Anterior cingulate cortex (tissue), 58 donors: ENCODE measurements at regions not wholly inside any gene's neighbourhood (a gene's known extent, or its start where the extent isn't known, plus 50 kb on each side); places are given as distances from the start of the nearest gene placed in this dataset.

Experiments used
- DNase-seq, 58 donors: peaks; one replicate each; lab custom pipeline; 2025; lab: John Stamatoyannopoulos, UW

DNA sequence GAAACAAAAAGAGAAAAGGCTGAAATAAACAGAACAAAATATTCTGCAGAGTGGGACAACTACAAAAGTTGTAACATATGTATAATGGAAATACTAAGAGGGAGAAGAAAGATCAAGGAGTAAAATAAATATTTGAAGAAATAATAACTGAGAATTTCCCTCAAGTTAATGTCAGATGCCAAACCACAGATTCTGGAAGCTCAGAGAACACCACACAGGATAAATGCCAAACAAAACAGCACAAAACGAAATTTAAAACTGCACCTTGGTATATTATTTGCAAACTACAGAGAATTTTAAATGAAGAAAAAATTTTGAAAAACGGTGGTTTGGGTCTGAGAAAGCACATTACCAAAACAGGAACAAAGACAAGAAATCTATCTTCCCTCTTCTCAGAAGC lies 1588.9 kb upstream of the TMEFF2 start:
- DNase-seq: no peak

DNA sequence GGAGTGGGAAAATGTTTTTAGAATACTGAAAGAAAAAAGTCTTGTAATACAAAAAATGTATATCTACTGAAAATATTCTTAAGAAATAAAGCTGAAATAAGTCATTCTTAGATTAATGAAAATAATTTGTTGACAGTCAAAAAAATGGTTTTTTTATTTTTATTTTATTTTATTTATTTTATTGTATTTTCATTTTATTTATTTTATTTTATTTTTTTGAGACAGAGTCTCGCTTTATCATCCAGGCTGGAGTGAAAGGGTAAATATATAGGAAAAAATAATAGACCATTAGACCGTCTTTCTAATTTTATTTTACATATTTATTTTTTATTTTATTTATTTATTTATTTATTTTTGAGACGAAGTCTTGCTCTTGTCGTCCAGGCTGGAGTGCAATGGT lies 1583.6 kb upstream of the TMEFF2 start:
- no peak for DNase-seq

DNA sequence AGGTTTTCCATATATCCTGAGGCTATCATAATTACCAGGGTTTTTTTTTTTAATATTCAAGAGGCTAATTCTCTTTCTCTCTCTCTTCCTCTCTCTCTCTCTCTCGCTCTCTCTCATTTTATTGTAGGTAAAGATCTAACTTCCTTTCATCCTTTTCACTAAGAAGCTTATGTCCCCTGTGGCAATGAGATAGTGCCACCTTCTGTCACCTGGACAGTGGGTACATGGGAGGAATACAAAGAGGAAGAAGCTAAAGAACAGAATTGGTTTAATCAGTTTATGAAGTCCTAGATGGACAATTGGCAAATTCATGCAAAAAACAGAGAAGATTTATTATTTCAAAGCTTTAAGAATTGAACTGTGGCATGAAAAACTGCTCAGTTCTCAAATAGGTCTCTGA lies 1582.3 kb upstream of the TMEFF2 start:
- DNase-seq: no peak

DNA sequence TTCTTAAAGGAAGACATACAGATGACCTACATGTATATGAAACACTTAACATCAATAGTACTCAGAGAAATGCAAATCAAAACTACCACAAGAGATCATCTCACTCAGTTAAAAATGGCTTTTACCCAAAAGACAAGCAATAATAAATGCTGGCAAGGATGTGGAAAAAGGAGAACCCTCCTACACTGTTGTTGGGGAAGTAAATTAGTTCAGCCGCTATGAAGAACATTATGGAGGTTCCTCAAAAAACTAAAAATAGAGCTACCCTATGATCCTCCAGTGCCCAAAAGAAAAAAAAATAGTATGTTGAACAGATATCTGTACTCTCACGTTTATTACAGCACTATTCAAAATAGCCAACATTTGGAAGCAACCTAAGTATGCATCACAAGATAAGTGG lies 1579.4 kb upstream of the TMEFF2 start:
- no peak for DNase-seq

DNA sequence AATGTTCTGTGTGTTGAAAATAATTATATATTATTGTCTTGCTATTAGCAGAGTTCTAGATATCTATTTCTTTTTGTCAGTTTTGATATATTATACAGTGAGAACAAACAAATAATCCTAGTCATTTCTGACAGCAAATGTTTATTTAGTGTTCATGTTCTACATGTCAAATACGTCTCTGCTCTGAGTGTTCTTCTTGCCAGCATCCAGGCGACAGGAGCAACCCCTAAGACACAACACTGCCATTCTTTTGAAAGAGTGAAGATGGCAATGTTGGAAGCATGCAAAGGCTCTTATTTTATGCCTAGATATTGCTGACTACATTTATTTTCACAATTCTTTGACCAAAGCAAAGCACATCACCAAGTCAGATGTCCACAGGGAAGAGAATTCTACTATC lies 1556.6 kb upstream of the TMEFF2 start:
- no peak for DNase-seq

DNA sequence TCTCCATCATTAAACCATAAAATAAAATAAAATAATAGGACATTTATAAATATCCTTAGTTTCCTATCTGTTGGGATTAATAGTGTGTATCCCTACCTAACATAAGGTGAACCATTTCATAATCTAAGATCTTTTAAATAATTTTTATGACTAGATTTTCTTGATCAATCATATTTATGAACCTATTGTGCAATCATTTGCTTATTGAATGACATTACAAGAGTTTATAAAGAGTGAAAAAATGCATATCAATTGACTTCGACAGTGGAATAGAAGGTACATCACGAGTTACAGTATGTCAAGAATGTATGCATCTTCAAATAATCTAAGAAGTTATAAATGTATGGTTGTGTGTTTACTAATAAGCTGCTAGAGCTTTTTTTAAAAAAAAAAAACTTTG lies 1554.8 kb upstream of the TMEFF2 start:
- no peak for DNase-seq

DNA sequence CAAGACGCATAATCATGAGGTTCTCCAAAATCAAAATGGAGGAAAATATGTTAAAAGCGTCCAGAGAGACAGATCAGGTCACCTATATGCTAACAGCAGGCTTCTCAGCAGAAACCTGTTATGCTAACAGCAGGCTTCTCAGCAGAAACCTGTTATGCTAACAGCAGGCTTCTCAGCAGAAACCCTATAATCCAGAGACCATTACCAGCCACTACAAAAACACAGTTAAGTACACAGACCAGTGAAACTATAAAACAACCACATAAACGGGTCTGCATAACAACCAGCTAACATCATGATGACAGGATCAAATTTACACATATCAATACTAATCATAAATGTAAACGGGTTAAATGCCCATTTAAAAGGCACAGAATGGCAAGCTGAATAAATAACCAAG lies 1548.4 kb upstream of the TMEFF2 start:
- no peak for DNase-seq

DNA sequence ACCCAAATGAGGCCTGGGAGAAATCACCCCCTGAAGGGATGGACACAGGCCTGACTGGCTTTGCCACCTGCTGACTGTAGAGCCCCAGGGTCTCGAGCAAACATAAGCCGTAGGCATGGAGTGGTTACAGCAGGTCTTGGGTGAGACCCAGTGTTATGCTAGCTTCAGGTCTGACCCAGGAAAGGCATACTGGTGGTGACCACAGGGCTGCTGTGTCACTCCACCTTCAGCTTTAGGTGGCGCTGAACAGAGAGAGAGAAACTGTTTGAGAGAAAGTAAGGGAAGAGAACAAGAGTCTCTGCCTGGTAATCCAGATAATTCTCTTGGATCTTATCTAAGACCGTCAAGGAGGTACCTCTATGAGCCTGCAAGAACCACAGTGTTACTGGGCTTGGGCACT lies 1544.2 kb upstream of the TMEFF2 start:
- DNase-seq: no peak

DNA sequence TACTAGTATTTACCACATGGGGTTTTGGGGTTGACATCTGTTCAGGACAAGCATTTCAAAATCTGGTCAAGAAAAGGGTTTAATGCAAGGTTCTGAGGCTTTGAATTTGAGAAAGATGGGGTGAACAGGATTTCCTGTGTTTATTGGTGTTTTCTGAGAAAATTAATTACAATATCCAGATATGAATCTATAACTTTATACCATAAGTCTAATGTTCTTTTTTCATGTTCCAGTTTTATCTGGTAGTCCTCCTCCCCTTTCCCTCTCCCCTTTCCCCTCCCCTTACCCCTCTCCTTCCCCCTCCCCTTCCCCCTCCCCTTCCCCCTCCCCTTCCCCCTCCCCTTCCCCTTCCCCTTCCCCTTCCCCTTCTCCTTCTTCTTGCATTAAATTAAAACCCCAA lies 1518.2 kb upstream of the TMEFF2 start:
- DNase-seq: no peak

DNA sequence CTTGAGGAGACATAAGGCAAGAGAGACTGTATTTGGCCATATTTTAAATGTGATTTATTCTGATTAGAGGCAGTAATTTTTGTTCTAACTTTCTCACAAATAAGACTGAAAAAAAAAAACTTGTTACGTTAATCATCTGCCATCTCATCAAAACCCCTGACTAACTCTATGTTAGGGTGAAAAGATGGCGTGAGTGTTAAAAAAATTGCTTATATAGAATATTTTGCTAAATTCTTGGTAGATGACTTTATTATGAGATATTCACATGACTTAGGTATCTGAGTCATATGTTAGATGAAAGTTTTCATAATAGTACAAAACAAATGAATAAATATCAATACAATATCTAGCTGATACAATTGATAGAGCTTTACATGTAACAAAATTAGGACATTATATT lies 1508.7 kb upstream of the TMEFF2 start:
- no peak for DNase-seq

DNA sequence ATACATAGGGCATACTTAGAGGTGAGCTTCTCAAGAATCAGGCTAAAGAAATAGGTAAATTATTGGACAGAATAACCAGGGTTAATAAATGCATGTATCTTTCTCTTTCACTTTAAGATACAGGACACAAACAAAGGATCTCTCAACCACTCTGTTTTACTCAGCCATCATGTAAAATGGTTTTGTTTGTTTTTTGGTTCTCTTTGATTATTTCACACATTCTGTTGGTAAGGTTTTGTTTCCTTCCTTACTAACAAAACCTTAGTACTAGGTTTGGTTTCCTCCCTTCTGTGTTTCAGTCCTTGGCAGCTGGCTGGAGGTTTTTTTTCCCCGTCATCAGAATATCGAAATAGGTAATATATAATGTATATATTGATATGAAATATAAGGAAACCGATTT lies 1506.8 kb upstream of the TMEFF2 start:
- no peak for DNase-seq

DNA sequence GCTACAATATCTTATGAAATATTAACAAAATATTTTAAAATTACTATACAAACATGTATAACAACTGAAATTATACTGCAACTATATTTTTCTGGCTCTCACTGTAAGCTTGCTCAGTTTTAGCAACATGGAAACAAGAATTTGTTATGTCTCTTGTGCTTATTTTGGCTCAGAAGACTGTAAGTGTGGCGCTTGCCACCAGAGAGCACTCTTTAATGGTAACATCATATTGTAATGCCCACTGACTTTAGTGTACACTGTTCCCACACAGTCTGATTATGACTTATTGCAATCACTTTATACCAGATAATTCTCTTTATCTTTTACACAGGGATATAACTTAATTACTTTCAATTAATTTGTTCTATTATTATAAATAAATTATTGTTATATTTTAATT lies 1500.6 kb upstream of the TMEFF2 start:
- peak in 1 of 58 donors; percentile 1 for DNase-seq

DNA sequence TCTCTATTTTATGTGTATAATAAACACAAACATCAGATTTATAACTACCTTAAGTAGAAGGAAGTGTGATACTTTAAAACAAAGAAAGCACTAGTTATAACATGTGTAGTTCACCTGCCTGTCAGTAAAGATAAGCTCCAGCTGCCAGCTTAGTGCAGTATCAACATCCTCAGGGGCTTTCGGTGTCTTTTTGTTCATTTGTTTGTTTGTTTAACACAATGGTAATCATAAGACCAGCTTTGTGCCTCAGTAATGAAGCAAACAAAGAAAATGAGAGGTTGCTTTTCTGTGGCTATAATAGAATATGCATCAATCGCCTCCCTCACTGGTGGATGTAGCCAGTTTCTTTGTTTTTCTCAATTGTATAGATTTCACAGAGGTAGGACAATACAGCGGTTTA lies 1499.0 kb upstream of the TMEFF2 start:
- DNase-seq: no peak

DNA sequence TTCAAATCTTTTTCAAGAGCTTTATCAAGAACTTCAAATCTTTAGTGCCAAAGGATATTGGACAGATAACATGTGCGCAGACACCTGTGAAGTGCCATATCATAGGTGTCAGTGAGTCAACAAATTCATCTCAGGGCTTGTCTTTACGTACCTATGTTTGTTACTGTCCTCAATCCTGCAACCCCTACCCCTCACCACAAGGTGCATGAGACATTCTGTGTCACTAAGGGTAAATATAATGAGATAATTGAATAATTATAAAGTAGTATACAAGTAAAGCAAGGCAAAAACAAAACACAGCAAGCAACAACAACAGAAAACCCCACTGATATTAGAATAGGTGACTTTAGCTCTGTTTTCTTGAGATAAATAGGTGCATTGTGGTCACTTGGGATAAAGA lies 1495.8 kb upstream of the TMEFF2 start:
- DNase-seq: no peak

DNA sequence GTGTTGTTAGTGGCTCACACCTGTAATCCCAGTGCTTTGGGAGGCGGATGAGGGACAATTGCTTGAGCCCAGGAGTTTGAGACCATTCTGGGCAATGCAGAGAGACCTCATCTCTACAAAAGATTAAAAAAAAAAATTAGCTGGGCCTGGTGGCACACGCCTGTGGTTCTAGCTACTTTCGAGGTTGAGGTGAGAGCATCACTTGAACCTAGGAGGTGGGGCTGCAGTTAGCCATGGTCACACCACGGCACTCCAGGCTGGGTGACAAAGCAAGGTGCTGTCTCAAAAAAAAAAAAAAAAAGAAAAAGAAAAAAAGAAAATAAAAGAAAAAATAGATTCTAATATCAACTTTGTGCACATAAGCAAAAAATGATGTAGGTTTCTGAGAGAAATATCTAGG lies 1492.5 kb upstream of the TMEFF2 start:
- DNase-seq: no peak

DNA sequence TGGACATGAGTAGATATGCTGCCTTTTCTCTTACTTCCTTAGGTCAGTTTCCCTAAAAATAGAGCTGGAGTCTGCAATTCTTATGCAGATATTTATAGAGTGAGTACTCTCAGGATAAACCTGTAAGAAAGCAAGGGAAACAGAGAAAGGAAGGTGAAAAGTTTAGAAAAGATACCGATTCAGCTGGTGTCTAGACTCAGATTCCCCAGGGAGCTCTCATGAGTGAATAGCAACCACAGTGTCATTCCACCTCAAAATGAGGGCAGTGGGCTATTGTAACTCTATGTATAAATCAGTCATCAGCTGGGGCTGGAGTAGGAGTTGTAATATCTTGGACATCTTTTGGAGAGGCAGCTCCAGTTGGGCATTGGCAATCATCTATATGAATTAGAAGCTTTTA lies 1485.1 kb upstream of the TMEFF2 start:
- no peak for DNase-seq

DNA sequence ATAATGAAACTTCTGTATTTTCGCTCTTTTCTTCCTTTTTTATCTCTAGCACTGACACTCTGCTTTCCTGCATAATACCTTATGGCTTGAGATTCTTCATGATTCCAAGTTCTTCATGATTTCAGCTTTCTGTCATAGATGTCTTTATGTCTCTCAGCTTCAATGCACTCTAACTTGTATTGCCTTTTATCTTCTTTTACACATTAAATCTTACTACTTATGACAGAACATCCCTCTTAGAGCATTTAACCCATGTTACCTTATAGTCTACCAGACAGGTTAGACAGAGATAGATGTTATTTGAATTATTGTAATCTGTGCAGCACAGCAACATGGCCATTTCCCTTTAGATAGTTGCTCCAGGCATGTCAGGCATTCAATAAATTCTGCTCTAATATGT lies 1475.7 kb upstream of the TMEFF2 start:
- no peak for DNase-seq

DNA sequence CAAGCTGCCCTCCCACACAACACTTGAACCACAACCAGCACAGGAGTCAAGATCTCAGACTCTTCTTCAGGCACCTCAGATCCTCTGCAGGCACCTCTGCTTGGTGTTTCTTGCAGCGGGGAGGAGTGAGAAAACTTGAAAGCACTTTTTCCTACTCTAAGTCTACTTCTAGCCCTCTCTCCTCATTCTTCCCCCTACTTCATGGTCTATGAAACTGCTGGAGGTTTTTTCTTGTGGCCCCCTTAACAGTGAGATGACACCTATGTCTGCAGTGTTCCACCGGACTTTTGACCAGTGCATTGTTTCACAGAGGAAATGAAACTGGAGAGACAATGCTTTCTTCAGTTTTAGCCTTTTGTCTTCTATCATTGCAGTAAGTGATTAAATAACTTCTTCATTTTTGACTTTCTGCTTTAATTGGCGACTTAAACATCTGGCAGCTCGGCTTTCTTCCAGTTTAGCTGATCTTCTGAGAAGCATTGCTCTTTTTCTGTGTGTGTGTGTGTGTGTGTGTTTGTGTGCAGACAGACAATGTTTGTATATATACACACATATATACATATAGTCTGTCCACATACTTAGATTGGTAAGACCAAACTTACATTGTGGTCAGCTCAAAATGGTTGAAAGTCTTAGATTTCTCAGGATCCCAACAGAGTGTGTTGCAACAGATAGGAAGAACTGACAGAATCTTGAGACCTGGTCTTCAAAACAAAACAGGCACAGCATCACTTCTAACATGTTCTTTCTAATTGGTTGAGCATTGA lies 1474.0 kb upstream of the TMEFF2 start:
- no peak for DNase-seq

DNA sequence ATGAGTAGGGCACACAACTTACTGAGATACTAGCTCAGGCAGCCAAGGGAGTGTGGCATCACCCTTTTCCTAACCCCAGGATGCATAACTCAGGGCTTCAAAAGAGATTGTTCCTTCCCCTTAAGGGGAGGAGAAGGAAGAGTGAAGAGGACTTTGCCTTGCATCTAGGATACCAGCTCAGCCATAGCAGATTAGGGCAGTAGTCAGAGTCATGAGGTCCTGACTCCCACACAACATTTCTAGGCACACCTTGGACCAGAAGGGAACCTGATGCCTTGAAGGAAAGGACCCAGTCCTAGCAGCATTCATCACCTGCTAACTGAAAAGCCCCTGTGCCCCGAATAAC lies 1433.2 kb upstream of the TMEFF2 start:
- no peak for DNase-seq

DNA sequence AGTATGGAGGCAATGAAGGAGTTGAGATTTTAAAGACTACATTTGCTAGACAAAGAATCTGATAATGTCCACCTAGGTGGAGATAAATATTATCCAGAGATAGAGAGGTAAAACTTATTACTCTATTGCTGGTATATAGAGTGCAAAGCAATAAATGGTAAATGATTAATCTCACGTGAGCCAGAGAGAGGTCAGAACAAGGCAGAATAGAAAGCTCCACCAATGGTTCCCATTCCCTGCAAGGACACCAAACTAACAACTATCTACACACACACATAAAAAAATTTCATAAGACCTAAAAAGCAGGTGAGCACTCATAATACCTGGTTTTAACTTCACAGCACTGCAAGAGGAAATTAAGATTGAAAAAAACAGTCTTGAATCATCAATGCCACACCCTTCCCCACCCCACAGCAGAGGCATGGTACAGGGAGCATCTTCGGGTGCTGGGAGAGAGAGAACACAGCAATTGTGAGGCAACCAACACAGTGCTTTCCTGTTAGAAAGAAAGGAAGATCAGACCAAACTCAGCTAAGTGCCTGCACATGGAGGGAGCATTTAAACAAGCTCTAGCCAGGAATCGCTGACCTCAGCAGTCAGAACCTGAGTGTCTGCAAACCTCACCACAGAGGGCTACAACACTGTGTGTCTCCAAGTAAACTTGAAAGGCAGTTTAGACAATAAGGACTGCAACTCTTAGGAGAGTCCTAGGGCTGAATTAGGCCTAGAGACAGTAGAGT lies 1432.6 kb upstream of the TMEFF2 start:
- no peak for DNase-seq

DNA sequence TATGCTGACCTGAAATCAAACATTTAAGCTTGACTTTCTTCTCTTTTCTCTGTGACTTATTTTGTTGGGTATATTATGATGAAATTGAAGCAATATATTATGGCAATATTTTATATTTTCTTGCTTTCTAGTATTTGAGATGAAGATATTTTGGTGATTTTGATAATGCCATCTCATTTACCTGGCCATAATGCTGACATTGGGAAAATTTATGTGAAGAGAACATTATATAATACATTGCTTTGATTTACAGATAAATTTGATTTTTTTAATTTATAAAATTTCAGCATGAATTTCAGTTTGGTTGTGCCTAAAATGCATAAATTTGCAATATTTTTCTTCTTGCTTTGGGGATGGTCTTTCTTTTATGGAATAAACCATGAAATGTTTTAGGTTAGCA lies 1413.7 kb upstream of the TMEFF2 start:
- no peak for DNase-seq

DNA sequence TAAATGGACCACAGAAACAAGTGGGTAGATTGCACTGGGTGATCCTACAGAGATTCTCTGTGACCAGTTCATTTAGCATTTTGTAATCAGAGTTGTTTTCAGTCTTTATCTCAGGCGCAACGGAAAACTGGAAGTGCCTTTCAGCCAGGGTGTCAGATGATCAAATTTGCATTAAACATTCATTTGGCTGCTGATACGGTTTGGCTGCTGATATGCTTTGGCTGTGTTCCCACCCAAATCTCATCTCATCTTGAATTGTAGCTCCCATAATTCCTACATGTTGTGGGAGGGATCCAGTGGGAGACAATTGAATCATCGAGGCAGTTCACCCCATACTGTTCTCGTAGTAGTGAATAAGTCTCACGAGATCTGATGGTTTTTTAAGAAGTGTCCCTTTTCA lies 1396.1 kb upstream of the TMEFF2 start:
- DNase-seq: no peak

DNA sequence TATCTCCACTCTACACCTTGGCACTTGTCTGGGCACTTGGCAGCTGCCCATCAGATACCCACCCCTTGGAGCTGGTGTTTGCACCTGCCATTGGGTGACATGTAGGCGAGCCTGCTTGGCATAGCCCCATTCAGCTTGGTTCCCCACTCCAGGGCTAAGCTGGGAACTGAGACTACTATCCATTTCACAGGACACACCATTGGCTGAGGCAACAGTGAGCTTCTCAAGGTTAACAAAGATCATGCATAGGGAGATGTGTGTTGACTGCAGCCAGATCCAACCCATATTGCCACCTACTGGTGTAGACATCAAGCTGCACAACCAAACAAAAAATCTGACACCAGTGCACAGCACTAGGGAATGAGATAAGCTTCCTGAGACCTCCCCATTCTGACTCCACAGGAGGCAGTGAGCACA lies 1389.8 kb upstream of the TMEFF2 start:
- DNase-seq: no peak
